Natural killer cell (primary cell): ENCODE measurements at regions not wholly inside any gene's neighbourhood (a gene's known extent, or its start where the extent isn't known, plus 50 kb on each side); places are given as distances from the start of the nearest gene placed in this dataset.

Experiments
- ATAC-seq, 3 donors: fragments of 150-1000 bp in 2 of 3; fragments of 200-7000 bp in 1 of 3; cut with Tn5 transposase; 1 replicate in 1 of 3; 2 replicates in 2 of 3; pipeline ENCODE4 v1.10.0; 2021; ENCODE audit warnings: mild to moderate bottlenecking in 2 of 3, moderate library complexity in 2 of 3
- DNase-seq, 2 donors: peaks; one replicate each; pipeline versions ENCODE4 v3.0.0 to v3.0.0-alpha.2; 2013 to 2021; ENCODE audit warnings: mixed read lengths in 1 of 2
- H3K27ac ChIP-seq: one replicate; pipeline ENCODE4 v1.5.1; 2013; ENCODE audit warnings: mild to moderate bottlenecking, low read length
- H3K27me3 ChIP-seq: one replicate; pipeline ENCODE4 v1.6.1; 2013; ENCODE audit warnings: low read length; ENCODE audit not compliant: control insufficient read depth, insufficient read depth
- H3K36me3 ChIP-seq: one replicate; pipeline ENCODE4 v1.6.1; 2013; ENCODE audit warnings: low read length; ENCODE audit not compliant: control insufficient read depth, insufficient read depth
- H3K4me1 ChIP-seq: one replicate; pipeline ENCODE4 v1.6.1; 2013; ENCODE audit warnings: low read length; ENCODE audit not compliant: control insufficient read depth, insufficient read depth
- H3K4me3 ChIP-seq: one replicate; pipeline ENCODE4 v1.5.1; 2013; ENCODE audit warnings: low read length
- H3K9me3 ChIP-seq: one replicate; pipeline ENCODE4 v1.6.1; 2013; ENCODE audit warnings: low read length; ENCODE audit not compliant: control insufficient read depth, insufficient read depth
- H3K27ac Mint-ChIP-seq, 2 donors: one replicate each; pipeline ENCODE4 v1.8.0; 2022; ENCODE audit warnings: mild to moderate bottlenecking in 2 of 2, mixed read lengths in 2 of 2, moderate library complexity in 1 of 2
- H3K27me3 Mint-ChIP-seq, 2 donors: one replicate each; pipeline ENCODE4 v1.8.0; 2022; ENCODE audit warnings: low read depth in 2 of 2, mixed read lengths in 2 of 2
- H3K36me3 Mint-ChIP-seq: one replicate; pipeline ENCODE4 v1.8.0; 2022; ENCODE audit warnings: mixed read lengths
- H3K4me1 Mint-ChIP-seq, 2 donors: one replicate each; pipeline ENCODE4 v1.8.0; 2022; ENCODE audit warnings: mixed read lengths in 2 of 2
- H3K4me3 Mint-ChIP-seq: one replicate; pipeline ENCODE4 v1.8.0; 2022; ENCODE audit warnings: mild to moderate bottlenecking, moderate library complexity, mixed read lengths
- H3K9me3 Mint-ChIP-seq, 2 donors: one replicate each; pipeline ENCODE4 v1.8.0; 2022; ENCODE audit warnings: mixed read lengths in 2 of 2
- WGBS: methylation state at CpG from one replicate; pipeline ENCODE4 v1.1.7; 2013; ENCODE audit warnings: missing lambda C conversion rate; ENCODE audit not compliant: insufficient coverage; 5-methylcytosine and 5-hydroxymethylcytosine counted together
- intact Hi-C: fragments of 100-400 bp; cut with micrococcal nuclease; formaldehyde crosslinking; loops from one replicate; pipeline ENCODE4 v1.14.2; 2022
- TF ChIP-seq, protein P1 (sequence below): fragments of 200-600 bp; IDR thresholded peaks from one replicate; pipeline ENCODE4 v1.8.0; 2022; ENCODE audit warnings: antibody characterized with exemption

DNA sequence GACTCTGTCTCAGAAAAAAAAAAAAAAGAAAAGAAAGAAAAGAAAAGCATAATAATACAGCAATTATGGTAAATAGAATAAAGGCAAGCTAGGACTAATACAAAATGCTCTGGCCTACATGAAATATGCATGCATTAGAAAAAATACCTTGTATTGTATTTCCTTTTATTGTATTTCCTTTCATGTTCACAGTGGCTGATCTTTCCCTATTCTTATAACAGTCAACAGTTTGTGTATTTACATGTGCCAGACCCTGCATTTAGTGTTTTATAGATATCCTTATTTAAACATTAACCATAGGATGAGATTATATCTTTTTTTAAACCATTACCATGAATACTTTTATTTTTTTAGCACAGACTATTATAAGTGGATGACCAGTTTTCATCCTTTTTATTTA lies 56.3 kb upstream of the ARL15 start:
- no peak overlapping the region for H3K4me3 Mint-ChIP-seq
- DNase-seq (no peak), ATAC-seq (no peak)
- H3K4me3 ChIP-seq: no peak overlapping the region
- no peaks in the 10 kb centered on the region for H3K27me3 ChIP-seq
- no peaks in the 10 kb centered on the region for H3K4me1 Mint-ChIP-seq
- intact Hi-C loops: no loop called here
- H3K36me3 ChIP-seq: no peaks in the 10 kb centered on the region
- no peaks in the 10 kb centered on the region for H3K9me3 Mint-ChIP-seq
- no peaks in the 10 kb centered on the region for H3K4me1 ChIP-seq
- no peaks in the 10 kb centered on the region for H3K9me3 ChIP-seq
- TF ChIP-seq, protein P1, sequence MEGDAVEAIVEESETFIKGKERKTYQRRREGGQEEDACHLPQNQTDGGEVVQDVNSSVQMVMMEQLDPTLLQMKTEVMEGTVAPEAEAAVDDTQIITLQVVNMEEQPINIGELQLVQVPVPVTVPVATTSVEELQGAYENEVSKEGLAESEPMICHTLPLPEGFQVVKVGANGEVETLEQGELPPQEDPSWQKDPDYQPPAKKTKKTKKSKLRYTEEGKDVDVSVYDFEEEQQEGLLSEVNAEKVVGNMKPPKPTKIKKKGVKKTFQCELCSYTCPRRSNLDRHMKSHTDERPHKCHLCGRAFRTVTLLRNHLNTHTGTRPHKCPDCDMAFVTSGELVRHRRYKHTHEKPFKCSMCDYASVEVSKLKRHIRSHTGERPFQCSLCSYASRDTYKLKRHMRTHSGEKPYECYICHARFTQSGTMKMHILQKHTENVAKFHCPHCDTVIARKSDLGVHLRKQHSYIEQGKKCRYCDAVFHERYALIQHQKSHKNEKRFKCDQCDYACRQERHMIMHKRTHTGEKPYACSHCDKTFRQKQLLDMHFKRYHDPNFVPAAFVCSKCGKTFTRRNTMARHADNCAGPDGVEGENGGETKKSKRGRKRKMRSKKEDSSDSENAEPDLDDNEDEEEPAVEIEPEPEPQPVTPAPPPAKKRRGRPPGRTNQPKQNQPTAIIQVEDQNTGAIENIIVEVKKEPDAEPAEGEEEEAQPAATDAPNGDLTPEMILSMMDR: no peak
- no peak overlapping the region for H3K27ac ChIP-seq
- peaks cover 28 to 62% of the 10 kb centered on the region in 2 donors for H3K27me3 Mint-ChIP-seq
- H3K36me3 Mint-ChIP-seq: no peaks in the 10 kb centered on the region
- no peak overlapping the region for H3K27ac Mint-ChIP-seq

DNA sequence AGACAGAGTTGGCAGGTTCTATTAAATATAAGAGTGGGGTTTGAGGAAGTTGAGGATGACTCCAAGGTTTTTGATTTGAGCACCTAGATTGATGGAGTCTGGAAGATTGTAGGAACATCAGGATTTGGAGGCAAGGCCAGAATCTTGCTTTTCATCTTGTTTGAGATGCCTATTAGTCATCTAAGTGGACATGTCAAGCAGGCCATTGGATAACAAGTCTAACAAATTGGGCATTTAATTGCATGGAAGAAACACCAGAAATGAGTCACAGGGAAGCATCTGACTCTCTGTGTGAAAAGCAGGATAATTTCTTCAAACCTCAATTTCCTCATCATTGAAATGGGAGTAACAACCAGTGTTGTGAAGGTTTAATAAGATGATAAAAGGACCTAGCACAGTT lies 53.3 kb upstream of the ARL15 start:
- H3K27me3 Mint-ChIP-seq: peaks cover 25 to 51% of the 10 kb centered on the region in 2 donors
- Histone ChIP-seq H3K36me3 (no peaks in the 10 kb centered on the region), H3K27me3 (no peaks in the 10 kb centered on the region), H3K9me3 (no peaks in the 10 kb centered on the region), H3K27ac (no peak overlapping the region), H3K4me1 (no peaks in the 10 kb centered on the region), H3K4me3 (no peak overlapping the region)
- intact Hi-C loops: no loop called here
- TF ChIP-seq, protein P1: no peak
- ATAC-seq: no peak
- H3K4me1 Mint-ChIP-seq: no peaks in the 10 kb centered on the region
- no peak overlapping the region for H3K4me3 Mint-ChIP-seq
- H3K36me3 Mint-ChIP-seq: no peaks in the 10 kb centered on the region
- no peak overlapping the region for H3K27ac Mint-ChIP-seq
- no peaks in the 10 kb centered on the region for H3K9me3 Mint-ChIP-seq
- no peak for DNase-seq

DNA sequence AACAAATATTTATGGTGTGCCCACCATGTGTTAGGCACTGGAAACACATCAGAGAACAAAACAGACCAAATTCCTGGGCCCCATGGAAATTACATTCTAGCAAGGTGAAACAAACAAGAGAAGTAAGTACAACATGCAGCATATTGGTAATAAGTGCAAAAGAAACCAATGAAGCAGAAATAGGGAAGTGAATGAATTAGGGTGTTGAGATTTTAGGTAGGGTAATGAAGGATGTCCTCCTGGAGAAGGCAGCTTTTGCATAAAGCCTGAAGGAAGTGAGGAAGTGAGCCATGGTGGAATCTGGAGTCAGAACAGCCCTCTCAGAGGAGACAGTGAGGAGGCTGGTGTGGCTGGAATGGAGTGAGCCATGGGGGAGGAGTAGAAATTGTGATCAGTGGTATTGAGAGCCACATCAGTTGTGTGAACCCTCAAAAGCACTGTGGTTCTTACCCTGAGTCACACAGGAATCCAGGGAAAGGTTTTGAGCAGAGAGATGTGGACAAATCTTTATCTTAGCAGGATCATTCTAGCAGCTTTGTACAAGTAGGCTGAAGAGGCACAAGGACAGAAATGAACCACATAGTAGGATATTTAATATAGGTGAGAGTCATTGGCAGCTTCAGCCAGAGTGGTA lies 52.7 kb upstream of the ARL15 start:
- Mint-ChIP-seq H3K4me1 (no peaks in the 10 kb centered on the region), H3K4me3 (no peak overlapping the region), H3K27ac (no peak overlapping the region), H3K27me3 (peaks cover 20 to 46% of the 10 kb centered on the region in 2 donors), H3K9me3 (no peaks in the 10 kb centered on the region), H3K36me3 (no peaks in the 10 kb centered on the region)
- H3K27me3 ChIP-seq: no peaks in the 10 kb centered on the region
- H3K9me3 ChIP-seq: no peaks in the 10 kb centered on the region
- ATAC-seq: no peak
- no peak for DNase-seq
- no peaks in the 10 kb centered on the region for H3K36me3 ChIP-seq
- intact Hi-C loops: no loop called here
- no peak overlapping the region for H3K27ac ChIP-seq
- H3K4me1 ChIP-seq: no peaks in the 10 kb centered on the region
- H3K4me3 ChIP-seq: no peak overlapping the region
- TF ChIP-seq, protein P1: no peak

DNA sequence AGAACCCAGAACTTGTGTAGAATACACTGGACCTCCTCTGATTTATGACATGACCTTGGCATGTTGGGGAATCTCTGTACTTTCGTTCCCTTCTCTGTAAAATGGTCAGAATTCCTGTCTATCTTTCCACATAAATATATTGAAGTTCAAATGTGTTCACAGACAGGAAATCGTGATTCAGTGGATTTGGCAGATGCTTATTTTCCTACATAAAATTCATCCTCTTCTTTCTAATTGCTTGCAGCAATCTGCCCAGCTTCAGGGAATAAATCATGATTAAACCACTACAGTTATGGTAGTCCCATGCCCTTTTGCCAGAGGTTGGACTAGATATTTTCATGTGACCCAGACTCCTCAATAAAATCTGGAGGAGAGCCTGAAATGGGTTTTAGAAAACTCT lies 52.1 kb upstream of the ARL15 start:
- no peaks in the 10 kb centered on the region for H3K9me3 Mint-ChIP-seq
- ATAC-seq (no peak), DNase-seq (no peak)
- H3K9me3 ChIP-seq: no peaks in the 10 kb centered on the region
- 62% methylated on average over 2 of the region's 2 CpGs for WGBS
- no peak overlapping the region for H3K27ac ChIP-seq
- H3K4me1 ChIP-seq: no peaks in the 10 kb centered on the region
- H3K36me3 ChIP-seq: no peaks in the 10 kb centered on the region
- H3K27me3 ChIP-seq: no peaks in the 10 kb centered on the region
- intact Hi-C loops: no loop called here
- H3K27ac Mint-ChIP-seq: no peak overlapping the region
- no peak overlapping the region for H3K4me3 Mint-ChIP-seq
- no peaks in the 10 kb centered on the region for H3K36me3 Mint-ChIP-seq
- TF ChIP-seq, protein P1: no peak
- no peaks in the 10 kb centered on the region for H3K4me1 Mint-ChIP-seq
- no peak overlapping the region for H3K4me3 ChIP-seq
- peaks cover 20 to 48% of the 10 kb centered on the region in 2 donors for H3K27me3 Mint-ChIP-seq
